ENCODE measurements at regions not wholly inside any gene's neighbourhood (a gene's known extent, or its start where the extent isn't known, plus 50 kb on each side); places are given as distances from the start of the nearest gene placed in this dataset.

DNA sequence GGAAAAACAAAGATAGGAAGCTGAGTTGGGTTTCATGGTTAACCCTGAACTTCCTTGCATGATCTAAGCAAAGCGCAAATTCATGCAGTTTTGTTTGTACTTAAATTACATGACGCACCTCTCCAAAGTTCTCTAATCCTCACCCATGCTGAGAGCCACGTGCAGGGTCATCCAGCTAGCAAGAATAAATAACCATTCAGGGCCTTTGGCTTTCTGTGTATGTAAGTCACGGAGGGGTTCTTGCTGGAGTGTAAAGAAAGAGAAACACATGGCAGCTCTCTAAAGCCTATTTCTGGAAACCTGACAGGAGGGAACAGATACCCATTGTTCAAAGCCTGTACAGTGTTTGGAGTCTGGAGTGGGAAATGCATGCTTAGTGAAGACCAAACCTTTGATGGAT lies 171.7 kb upstream of the CCN2 start:
- no peak for TF ChIP-seq POLR2A (IDR thresholded peaks at IDR 0.05; ENCODE audit: low read depth, low read length)
- no peak for TF ChIP-seq SPI1 (IDR thresholded peaks at IDR 0.05; ENCODE audit: low read depth, low read length)
- no peak for TF ChIP-seq POLR2AphosphoS5 (IDR thresholded peaks at IDR 0.05; ENCODE audit: low read depth, low read length)
- TF ChIP-seq PAX5 (IDR thresholded peaks at IDR 0.05; ENCODE audit: insufficient read depth, low read length, severe bottlenecking): no peak
